ENCODE measurements at regions not wholly inside any gene's neighbourhood (a gene's known extent, or its start where the extent isn't known, plus 50 kb on each side); places are given as distances from the start of the nearest gene placed in this dataset.

GRCh38 chr2:40953341-40953740 is 501.5 kb upstream of the SLC8A1 start:
- TF ChIP-seq CTCF (IDR thresholded peaks at IDR 0.05; ENCODE audit: insufficient read depth, low read depth, low read length) = no peak
- no peak for DNase-seq (ENCODE audit: low read depth)
- no peak overlapping the region for H3K4me3 ChIP-seq (ENCODE audit: low read depth, low read length)

- no peak for DNase-seq (ENCODE audit: low read depth)
- TF ChIP-seq CTCF (IDR thresholded peaks at IDR 0.05; ENCODE audit: insufficient read depth, low read depth, low read length) = no peak
- no peak overlapping the region for H3K4me3 ChIP-seq (ENCODE audit: low read depth, low read length)
Observed at GRCh38 chr2:40955042-40955441, 503.2 kb upstream of the SLC8A1 start.

GRCh38 chr2:40955635-40956034 is 503.7 kb upstream of the SLC8A1 start:
- TF ChIP-seq CTCF (IDR thresholded peaks at IDR 0.05; ENCODE audit: insufficient read depth, low read depth, low read length) = no peak
- no peak overlapping the region for H3K4me3 ChIP-seq (ENCODE audit: low read depth, low read length)
- no peak for DNase-seq (ENCODE audit: low read depth)

- no peak for TF ChIP-seq CTCF (IDR thresholded peaks at IDR 0.05; ENCODE audit: insufficient read depth, low read depth, low read length)
- no peak for DNase-seq (ENCODE audit: low read depth)
- H3K4me3 ChIP-seq (ENCODE audit: low read depth, low read length) = no peak overlapping the region
Observed at GRCh38 chr2:40957508-40957907, 505.6 kb upstream of the SLC8A1 start.

- TF ChIP-seq CTCF (IDR thresholded peaks at IDR 0.05; ENCODE audit: insufficient read depth, low read depth, low read length) = no peak
- no peak overlapping the region for H3K4me3 ChIP-seq (ENCODE audit: low read depth, low read length)
- no peak for DNase-seq (ENCODE audit: low read depth)
Observed at GRCh38 chr2:40962026-40962425, 510.1 kb upstream of the SLC8A1 start.

GRCh38 chr2:40964509-40965250 is 512.8 kb upstream of the SLC8A1 start:
- TF ChIP-seq CTCF (IDR thresholded peaks at IDR 0.05; ENCODE audit: insufficient read depth, low read depth, low read length) = no peak
- no peak for DNase-seq (ENCODE audit: low read depth)
- H3K4me3 ChIP-seq (ENCODE audit: low read depth, low read length) = no peak overlapping the region

- no peak for DNase-seq (ENCODE audit: low read depth)
- no peak overlapping the region for H3K4me3 ChIP-seq (ENCODE audit: low read depth, low read length)
- TF ChIP-seq CTCF (IDR thresholded peaks at IDR 0.05; ENCODE audit: insufficient read depth, low read depth, low read length) = no peak
Observed at GRCh38 chr2:40967451-40967850, 515.6 kb upstream of the SLC8A1 start.

Data from fibroblast of villous mesenchyme (primary cell).